Cardiac muscle cell (in vitro differentiated cells and primary cell): ENCODE measurements at regions not wholly inside any gene's neighbourhood (a gene's known extent, or its start where the extent isn't known, plus 50 kb on each side); places are given as distances from the start of the nearest gene placed in this dataset.

Source experiments
- DNase-seq, 2 donors: peaks; one replicate each; pipeline versions ENCODE4 v3.0.0 to v3.0.0-alpha.2; 2010 to 2017; ENCODE audit warnings: low read depth in 1 of 2, low spot score in 1 of 2
- H3K27ac ChIP-seq: fragments of 200-600 bp; sonication (generic); 2 replicates; pipeline ENCODE4 v1.5.1; 2016
- H3K27me3 ChIP-seq: fragments of 200-600 bp; sonication (generic); 2 replicates; pipeline ENCODE4 v1.6.0; 2016; ENCODE audit warnings: control low read depth
- H3K36me3 ChIP-seq: fragments of 200-600 bp; sonication (generic); 2 replicates; pipeline ENCODE4 v1.5.1; 2016; ENCODE audit warnings: control low read depth
- H3K4me1 ChIP-seq: fragments of 200-600 bp; sonication (generic); 2 replicates; pipeline ENCODE4 v1.8.1; 2017; ENCODE audit warnings: low read depth, mild to moderate bottlenecking, mixed run types
- H3K4me3 ChIP-seq: fragments of 200-600 bp; sonication (generic); 2 replicates; pipeline ENCODE4 v1.5.1; 2016; ENCODE audit warnings: mild to moderate bottlenecking
- H3K9me3 ChIP-seq: fragments of 200-600 bp; sonication (generic); 2 replicates; pipeline ENCODE4 v1.5.1; 2017; ENCODE audit warnings: low read depth, mild to moderate bottlenecking, control low read depth
- CTCF ChIP-seq: IDR thresholded peaks from 2 replicates; pipeline ENCODE4 v1.5.1; 2012; ENCODE audit warnings: low read depth, mild to moderate bottlenecking, low read length

GRCh38 chr11:64503186-64503753 lies 52.5 kb upstream of the SLC22A11 start:
- Histone ChIP-seq H3K36me3 (no peaks in the 10 kb centered on the region), H3K9me3 (no peaks in the 10 kb centered on the region), H3K4me1 (no peaks in the 10 kb centered on the region), H3K4me3 (no peak overlapping the region), H3K27me3 (peaks cover 8% of the 10 kb centered on the region), H3K27ac (no peak overlapping the region)
- no peak for TF ChIP-seq CTCF
- no peak for DNase-seq

- H3K9me3 ChIP-seq: no peaks in the 10 kb centered on the region
- no peak for TF ChIP-seq CTCF
- H3K27ac ChIP-seq: no peak overlapping the region
- H3K4me3 ChIP-seq: no peak overlapping the region
- peaks cover 8% of the 10 kb centered on the region for H3K27me3 ChIP-seq
- H3K4me1 ChIP-seq: no peaks in the 10 kb centered on the region
- no peaks in the 10 kb centered on the region for H3K36me3 ChIP-seq
- no peak for DNase-seq
Observed at GRCh38 chr11:64504999-64505398, 50.7 kb upstream of the SLC22A11 start.
